Body of pancreas (tissue), 4 donors: ENCODE measurements at regions not wholly inside any gene's neighbourhood (a gene's known extent, or its start where the extent isn't known, plus 50 kb on each side); places are given as distances from the start of the nearest gene placed in this dataset.

ENCODE experiments used
- CTCF ChIP-seq, 7 experiments: fragments of 450-650 bp in 4 of 7; fragments of 200-600 bp in 3 of 7; sonication (generic) in 3 of 7; IDR thresholded peaks; one replicate each; pipeline ENCODE4 v1.5.1; 2016 to 2019; ENCODE audit warnings: antibody characterized with exemption in 7 of 7
- POLR2A ChIP-seq, 3 donors: fragments of 450-650 bp; IDR thresholded peaks; one replicate each; pipeline ENCODE4 v1.6.1; 2016; ENCODE audit warnings: antibody characterized with exemption in 3 of 3, mild to moderate bottlenecking in 2 of 3

GRCh38 chr18:69138088-69138487, 262.6 kb upstream of the DOK6 start:
- TF ChIP-seq CTCF (IDR thresholded peaks at IDR 0.05) = no peak
- no peak for TF ChIP-seq POLR2A (IDR thresholded peaks at IDR 0.05)
